PC-3 (cell line): ENCODE measurements at regions not wholly inside any gene's neighbourhood (a gene's known extent, or its start where the extent isn't known, plus 50 kb on each side); places are given as distances from the start of the nearest gene placed in this dataset.

Experiments
- CTCF ChIP-seq: fragments of 300-600 bp; sonication (generic); conservative IDR thresholded peaks from 2 replicates; pipeline ENCODE4 v1.5.1; 2017; ENCODE audit warnings: antibody characterized with exemption, low read depth, mild to moderate bottlenecking, low read length
- EZH2 ChIP-seq: fragments of 300-600 bp; sonication (generic); IDR thresholded peaks from one replicate; pipeline ENCODE4 v1.6.1; 2017; ENCODE audit warnings: antibody characterized with exemption, mild to moderate bottlenecking, low read length; ENCODE audit not compliant: unreplicated experiment

- TF ChIP-seq CTCF, result no peak
- TF ChIP-seq EZH2, result no peak
Measured at GRCh38 chr13:74246487-74246886, 112.3 kb upstream of the KLF12 start.
